Stomach (tissue), 4 donors: ENCODE measurements at regions not wholly inside any gene's neighbourhood (a gene's known extent, or its start where the extent isn't known, plus 50 kb on each side); places are given as distances from the start of the nearest gene placed in this dataset.

Experiments used
- POLR2A ChIP-seq, 4 donors: fragments of 450-650 bp; IDR thresholded peaks; one replicate each; pipeline ENCODE4 v1.6.1; 2016; ENCODE audit warnings: antibody characterized with exemption in 4 of 4, control low read depth in 2 of 4, mild to moderate bottlenecking in 1 of 4, moderate library complexity in 1 of 4
- POLR2AphosphoS5 ChIP-seq, 3 donors: sonication (generic); formaldehyde crosslinking; IDR thresholded peaks; one replicate each; pipeline ENCODE4 v1.6.1; 2016; ENCODE audit warnings: antibody characterized with exemption in 3 of 3
- TF ChIP-seq, protein P1 (sequence below), 7 experiments: fragments of 450-650 bp in 4 of 7; fragments of 200-600 bp in 3 of 7; sonication (generic) in 3 of 7; IDR thresholded peaks; one replicate each; pipeline ENCODE4 v1.5.1; 2016 to 2019; ENCODE audit warnings: antibody characterized with exemption in 7 of 7, control low read depth in 2 of 7, mild to moderate bottlenecking in 1 of 7

- TF ChIP-seq, protein P1, sequence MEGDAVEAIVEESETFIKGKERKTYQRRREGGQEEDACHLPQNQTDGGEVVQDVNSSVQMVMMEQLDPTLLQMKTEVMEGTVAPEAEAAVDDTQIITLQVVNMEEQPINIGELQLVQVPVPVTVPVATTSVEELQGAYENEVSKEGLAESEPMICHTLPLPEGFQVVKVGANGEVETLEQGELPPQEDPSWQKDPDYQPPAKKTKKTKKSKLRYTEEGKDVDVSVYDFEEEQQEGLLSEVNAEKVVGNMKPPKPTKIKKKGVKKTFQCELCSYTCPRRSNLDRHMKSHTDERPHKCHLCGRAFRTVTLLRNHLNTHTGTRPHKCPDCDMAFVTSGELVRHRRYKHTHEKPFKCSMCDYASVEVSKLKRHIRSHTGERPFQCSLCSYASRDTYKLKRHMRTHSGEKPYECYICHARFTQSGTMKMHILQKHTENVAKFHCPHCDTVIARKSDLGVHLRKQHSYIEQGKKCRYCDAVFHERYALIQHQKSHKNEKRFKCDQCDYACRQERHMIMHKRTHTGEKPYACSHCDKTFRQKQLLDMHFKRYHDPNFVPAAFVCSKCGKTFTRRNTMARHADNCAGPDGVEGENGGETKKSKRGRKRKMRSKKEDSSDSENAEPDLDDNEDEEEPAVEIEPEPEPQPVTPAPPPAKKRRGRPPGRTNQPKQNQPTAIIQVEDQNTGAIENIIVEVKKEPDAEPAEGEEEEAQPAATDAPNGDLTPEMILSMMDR (IDR thresholded peaks at IDR 0.05): no peak
- TF ChIP-seq POLR2A (IDR thresholded peaks at IDR 0.05): no peak
- TF ChIP-seq POLR2AphosphoS5 (IDR thresholded peaks at IDR 0.05): no peak
Observed at GRCh38 chr12:68506619-68507018, 104.1 kb upstream of the RAP1B start.
